Parathyroid adenoma (tissue), 2 donors: ENCODE measurements at regions not wholly inside any gene's neighbourhood (a gene's known extent, or its start where the extent isn't known, plus 50 kb on each side); places are given as distances from the start of the nearest gene placed in this dataset.
A peak's percentile ranks its signal among the peaks of the same experiment; 100 is the strongest.
"Not testable (repeated sequence)": the region's sequence is repeated elsewhere in the genome, so short reads cannot be mapped to it uniquely, and the experiment has no call there.

Experiments
- H2AFZ ChIP-seq: fragments of 300-600 bp; sonication (generic); one replicate; pipeline ENCODE4 v1.7.0; 2017; ENCODE audit warnings: antibody characterized with exemption, mild to moderate bottlenecking
- H3K27ac ChIP-seq: fragments of 300-600 bp; sonication (generic); one replicate; pipeline ENCODE4 v1.7.0; 2017
- H3K27me3 ChIP-seq: fragments of 300-600 bp; sonication (generic); one replicate; pipeline ENCODE4 v1.7.0; 2017; ENCODE audit warnings: low read length; ENCODE audit not compliant: control insufficient read depth, insufficient read depth
- H3K36me3 ChIP-seq: fragments of 300-600 bp; sonication (generic); one replicate; pipeline ENCODE4 v1.7.0; 2017; ENCODE audit warnings: low read length; ENCODE audit not compliant: control insufficient read depth, insufficient read depth
- H3K4me1 ChIP-seq: fragments of 300-600 bp; sonication (generic); one replicate; pipeline ENCODE4 v1.7.0; 2017; ENCODE audit warnings: control low read depth
- H3K4me2 ChIP-seq: fragments of 300-600 bp; sonication (generic); one replicate; pipeline ENCODE4 v1.7.0; 2017; ENCODE audit warnings: low read length
- H3K4me3 ChIP-seq: fragments of 300-600 bp; sonication (generic); one replicate; pipeline ENCODE4 v1.7.0; 2017; ENCODE audit warnings: low read depth, low read length
- H3K79me2 ChIP-seq: fragments of 300-600 bp; sonication (generic); one replicate; pipeline ENCODE4 v1.7.0; 2017; ENCODE audit warnings: control low read depth
- H3K9ac ChIP-seq: fragments of 300-600 bp; sonication (generic); one replicate; pipeline ENCODE4 v1.7.0; 2017; ENCODE audit warnings: mild to moderate bottlenecking
- H3K9me3 ChIP-seq: fragments of 300-600 bp; sonication (generic); one replicate; pipeline ENCODE4 v1.7.0; 2017; ENCODE audit warnings: low read length; ENCODE audit not compliant: control insufficient read depth
- TF ChIP-seq, protein P1 (sequence below): fragments of 300-600 bp; sonication (generic); IDR thresholded peaks from one replicate; pipeline ENCODE4 v1.7.0; 2017; ENCODE audit warnings: antibody characterized with exemption, mild to moderate bottlenecking
- donor health status: primary hyperparathyroidism.

DNA sequence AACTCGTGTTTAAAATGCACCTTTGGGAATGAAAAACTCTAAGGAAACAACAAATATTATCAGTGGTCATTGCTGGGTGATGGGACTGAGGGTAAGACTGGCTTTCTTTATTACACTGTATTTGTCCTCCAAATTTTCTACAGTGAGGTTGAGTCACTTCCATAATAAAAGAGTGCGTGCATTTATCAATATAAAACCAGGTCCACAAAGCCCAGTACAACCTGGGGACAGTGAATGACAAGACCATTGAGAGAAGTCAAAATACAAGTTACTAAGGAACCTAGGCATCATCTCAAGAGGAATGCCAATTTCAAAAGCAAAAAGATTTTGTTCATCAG, 76.4 kb downstream of the MAGED4 start:
- Histone ChIP-seq H3K27ac (no peak overlapping the region), H3K4me3 (peak overlapping the region; percentile 64), H2AFZ (peak overlapping the region; percentile 94), H3K4me1 (peaks cover 4% of the 10 kb centered on the region), H3K9me3 (no peaks in the 10 kb centered on the region), H3K79me2 (no peaks in the 10 kb centered on the region), H3K4me2 (peak overlapping the region; percentile 31), H3K27me3 (no peaks in the 10 kb centered on the region), H3K36me3 (no peaks in the 10 kb centered on the region), H3K9ac (no peak overlapping the region)
- TF ChIP-seq, protein P1, sequence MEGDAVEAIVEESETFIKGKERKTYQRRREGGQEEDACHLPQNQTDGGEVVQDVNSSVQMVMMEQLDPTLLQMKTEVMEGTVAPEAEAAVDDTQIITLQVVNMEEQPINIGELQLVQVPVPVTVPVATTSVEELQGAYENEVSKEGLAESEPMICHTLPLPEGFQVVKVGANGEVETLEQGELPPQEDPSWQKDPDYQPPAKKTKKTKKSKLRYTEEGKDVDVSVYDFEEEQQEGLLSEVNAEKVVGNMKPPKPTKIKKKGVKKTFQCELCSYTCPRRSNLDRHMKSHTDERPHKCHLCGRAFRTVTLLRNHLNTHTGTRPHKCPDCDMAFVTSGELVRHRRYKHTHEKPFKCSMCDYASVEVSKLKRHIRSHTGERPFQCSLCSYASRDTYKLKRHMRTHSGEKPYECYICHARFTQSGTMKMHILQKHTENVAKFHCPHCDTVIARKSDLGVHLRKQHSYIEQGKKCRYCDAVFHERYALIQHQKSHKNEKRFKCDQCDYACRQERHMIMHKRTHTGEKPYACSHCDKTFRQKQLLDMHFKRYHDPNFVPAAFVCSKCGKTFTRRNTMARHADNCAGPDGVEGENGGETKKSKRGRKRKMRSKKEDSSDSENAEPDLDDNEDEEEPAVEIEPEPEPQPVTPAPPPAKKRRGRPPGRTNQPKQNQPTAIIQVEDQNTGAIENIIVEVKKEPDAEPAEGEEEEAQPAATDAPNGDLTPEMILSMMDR: no peak

DNA sequence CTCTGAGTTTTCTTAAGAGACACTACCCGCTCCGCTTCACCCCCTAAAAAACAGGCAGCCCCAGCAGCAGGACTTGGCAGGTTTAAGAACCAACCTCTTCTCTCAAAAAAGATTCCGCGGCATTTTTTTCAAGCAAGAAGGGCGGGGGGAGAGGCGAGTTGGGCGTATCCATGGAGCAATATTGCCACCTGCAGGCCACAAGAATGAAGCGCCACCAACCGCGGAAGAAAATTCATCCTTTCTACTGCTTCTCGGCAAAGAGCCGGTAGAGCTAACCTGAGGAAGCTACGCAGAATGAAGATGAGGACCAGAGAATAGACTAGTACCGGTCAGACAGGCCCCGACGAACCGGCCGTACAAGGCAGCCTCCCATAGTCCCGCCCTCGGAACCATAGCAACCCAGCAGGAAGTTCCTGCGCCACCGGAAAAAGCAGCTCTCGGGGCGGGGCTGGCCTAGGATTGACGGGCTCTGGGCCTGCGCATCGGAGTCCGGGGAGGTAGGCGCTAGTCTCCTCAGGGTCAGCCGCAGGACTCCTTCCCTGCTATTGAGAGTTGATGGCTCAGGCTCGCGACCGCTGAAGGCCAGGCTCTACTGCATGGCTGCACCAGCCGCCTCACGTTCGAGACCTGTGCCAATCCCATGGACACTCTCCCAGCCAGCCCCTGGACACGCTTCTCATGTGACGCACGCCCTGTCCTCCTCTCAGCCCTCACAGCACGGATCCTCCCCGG, 76.9 kb downstream of the MAGED4 start:
- Histone ChIP-seq H3K4me3 (peak overlapping the region; percentile 64), H3K27me3 (no peaks in the 10 kb centered on the region), H3K27ac (peak overlapping the region; percentile 96), H3K9ac (peak overlapping the region; percentile 53), H2AFZ (peak overlapping the region; percentile 94), H3K79me2 (no peaks in the 10 kb centered on the region), H3K9me3 (no peaks in the 10 kb centered on the region), H3K36me3 (no peaks in the 10 kb centered on the region), H3K4me2 (peak overlapping the region; percentile 69), H3K4me1 (peaks cover 4% of the 10 kb centered on the region)
- TF ChIP-seq, protein P1: peak; percentile 92

DNA sequence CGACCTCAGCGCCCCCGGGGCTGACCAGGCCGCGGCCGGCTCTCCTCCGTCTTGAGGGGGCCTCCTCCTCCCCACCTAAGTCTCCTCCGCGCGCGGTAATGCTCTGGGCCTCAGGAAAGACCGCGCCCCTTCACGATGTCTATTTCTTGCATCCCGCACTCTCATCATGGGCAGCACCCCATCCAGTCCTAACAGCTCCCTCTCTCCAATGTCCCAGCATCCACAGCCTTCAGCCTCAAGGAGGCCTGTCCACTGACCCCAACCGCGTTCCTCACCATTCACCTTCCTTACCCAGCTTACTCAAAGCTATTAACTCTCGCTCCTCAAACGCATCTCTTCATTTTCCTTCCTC, 77.5 kb downstream of the MAGED4 start:
- Histone ChIP-seq H3K27me3 (no peaks in the 10 kb centered on the region), H3K4me2 (peak overlapping the region; percentile 69), H3K27ac (peak overlapping the region; percentile 96), H2AFZ (peak overlapping the region; percentile 94), H3K9me3 (no peaks in the 10 kb centered on the region), H3K9ac (peak overlapping the region; percentile 53), H3K4me1 (peaks cover 4% of the 10 kb centered on the region), H3K4me3 (peak overlapping the region; percentile 64), H3K79me2 (no peaks in the 10 kb centered on the region), H3K36me3 (no peaks in the 10 kb centered on the region)
- TF ChIP-seq, protein P1: no peak

DNA sequence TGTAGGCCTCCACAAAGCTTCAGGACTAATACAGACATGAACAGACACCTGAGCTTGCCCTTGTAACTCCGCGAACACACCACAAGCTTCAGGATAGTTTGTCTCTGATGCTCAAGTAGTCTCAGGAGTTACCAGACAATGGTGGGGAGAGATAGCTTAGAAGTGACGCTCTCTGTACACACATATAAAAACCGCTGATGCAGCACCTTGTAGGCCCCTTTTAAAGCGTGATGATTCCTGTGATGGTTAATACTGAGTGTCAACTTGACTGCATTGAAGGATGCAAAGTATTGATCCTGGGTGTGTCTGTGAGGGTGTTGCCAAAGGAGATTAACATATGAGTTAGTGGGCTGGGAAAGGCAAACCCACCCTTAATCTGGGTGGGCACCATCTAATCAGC, 78.7 kb downstream of the MAGED4 start:
- Histone ChIP-seq H3K79me2 (no peaks in the 10 kb centered on the region), H3K36me3 (no peaks in the 10 kb centered on the region), H2AFZ (no peak overlapping the region), H3K27ac (no peak overlapping the region), H3K9me3 (no peaks in the 10 kb centered on the region), H3K9ac (no peak overlapping the region), H3K27me3 (no peaks in the 10 kb centered on the region), H3K4me3 (no peak overlapping the region), H3K4me1 (peaks cover 4% of the 10 kb centered on the region), H3K4me2 (no peak overlapping the region)
- TF ChIP-seq, protein P1: no peak

DNA sequence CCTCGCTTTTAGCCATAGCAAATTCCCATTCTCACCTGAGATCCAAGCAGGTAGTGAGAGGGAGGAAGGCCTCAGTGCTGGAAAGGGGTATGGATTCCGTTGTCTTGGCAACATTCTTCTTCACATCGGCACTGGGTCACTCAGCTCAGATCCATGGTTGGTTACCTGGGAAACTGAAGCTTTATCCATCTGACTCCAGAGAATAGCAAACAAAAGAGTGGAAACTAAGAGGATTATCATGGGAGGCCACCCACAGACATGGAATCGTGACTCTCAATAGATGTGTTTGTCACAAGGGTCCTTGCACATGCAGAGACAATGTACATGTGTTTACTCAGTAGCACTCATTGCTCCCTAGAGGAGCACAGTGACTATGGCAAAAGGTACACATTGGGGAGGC, 81.0 kb downstream of the MAGED4 start:
- no peaks in the 10 kb centered on the region for H3K27me3 ChIP-seq
- H3K4me3 ChIP-seq: no peak overlapping the region
- H3K9me3 ChIP-seq: no peaks in the 10 kb centered on the region
- no peak overlapping the region for H3K9ac ChIP-seq
- no peak overlapping the region for H3K27ac ChIP-seq
- no peak overlapping the region for H2AFZ ChIP-seq
- H3K4me2 ChIP-seq: no peak overlapping the region
- H3K4me1 ChIP-seq: peaks cover 4% of the 10 kb centered on the region
- no peaks in the 10 kb centered on the region for H3K79me2 ChIP-seq
- TF ChIP-seq, protein P1: no peak
- H3K36me3 ChIP-seq: no peaks in the 10 kb centered on the region

DNA sequence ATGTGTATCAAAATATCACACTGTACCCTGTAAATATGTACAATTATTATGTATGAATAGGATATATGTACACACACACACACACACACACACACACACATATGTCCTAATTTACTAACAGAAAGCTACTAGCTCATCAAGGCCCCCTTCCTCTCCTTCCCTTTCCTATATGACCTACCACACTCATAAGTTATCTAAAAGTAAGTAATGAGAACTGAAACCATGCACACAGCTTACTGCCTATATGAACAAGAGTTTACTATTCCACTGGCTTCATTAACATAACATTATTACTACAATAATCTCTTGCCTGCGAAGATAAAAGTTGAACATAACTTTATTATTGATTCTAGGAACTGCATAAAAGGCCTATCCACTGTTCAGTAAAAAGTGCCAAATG, 83.8 kb downstream of the MAGED4 start:
- H2AFZ ChIP-seq, H3K9me3 ChIP-seq, H3K36me3 ChIP-seq, H3K79me2 ChIP-seq, H3K4me2 ChIP-seq, H3K27me3 ChIP-seq, H3K27ac ChIP-seq, H3K4me1 ChIP-seq, H3K4me3 ChIP-seq, H3K9ac ChIP-seq: not testable (repeated sequence)
